ENCODE measurements at regions not wholly inside any gene's neighbourhood (a gene's known extent, or its start where the extent isn't known, plus 50 kb on each side); places are given as distances from the start of the nearest gene placed in this dataset.

DNA sequence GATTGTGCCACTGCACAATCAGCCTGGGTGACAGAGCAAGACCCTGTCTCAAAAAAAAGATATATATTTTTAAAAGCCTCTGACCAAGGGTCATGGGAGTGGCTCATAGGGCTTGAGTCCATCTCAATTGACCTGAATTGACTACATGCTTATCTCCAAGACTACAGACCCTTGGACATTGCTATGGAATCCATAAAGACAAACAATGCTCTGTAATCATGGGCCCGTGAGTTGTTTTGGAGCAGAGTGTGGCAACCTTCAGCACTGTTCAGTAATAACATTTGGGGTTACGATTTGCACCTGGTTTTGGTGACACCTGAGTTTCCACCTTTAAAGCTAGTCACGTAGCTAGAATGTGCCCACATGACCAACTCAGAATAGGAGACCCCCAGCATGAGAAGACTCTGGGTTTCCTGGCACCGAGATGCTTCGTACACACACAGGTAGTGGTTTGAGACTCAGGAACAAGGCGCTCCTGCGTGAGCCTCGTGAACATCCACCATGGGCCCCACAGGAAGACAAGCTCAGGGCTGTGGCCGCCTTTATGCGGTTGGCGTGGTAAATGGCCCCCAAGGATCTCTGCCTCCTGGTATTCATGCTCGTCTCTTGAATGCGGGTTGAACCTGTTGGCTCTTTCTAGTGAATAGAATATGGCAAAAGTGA, 66.6 kb upstream of the RPH3AL start:
- no peak for DNase-seq (ENCODE audit: low read depth, low spot score)
- ChIA-PET CTCF (interaction anchor here (1.6 kb wide), 1 partner anchor 281 kb away, joined by 6 read pairs; no protein-coding TSS in a partner anchor), POLR2A (no interaction called here)
- TF ChIP-seq CTCF (IDR thresholded peaks at IDR 0.05; ENCODE audit: low read depth, low read length), result no peak
- Histone ChIP-seq H3K9me3 (ENCODE audit: control insufficient read depth, insufficient read depth, low read length) (no peaks in the 10 kb centered on the region; the same call in 1 of the 2 replicates), H3K27ac (ENCODE audit: low read depth, low read length) (no peak overlapping the region), H3K27me3 (ENCODE audit: control insufficient read depth, insufficient read depth, low read length) (no peaks in the 10 kb centered on the region), H3K4me3 (ENCODE audit: low read depth, low read length) (no peak overlapping the region)

- ChIA-PET POLR2A (no interaction called here), CTCF (interaction anchor here (1.6 kb wide), 1 partner anchor 281 kb away, joined by 6 read pairs; no protein-coding TSS in a partner anchor)
- H3K9me3 ChIP-seq (ENCODE audit: control insufficient read depth, insufficient read depth, low read length), result no peaks in the 10 kb centered on the region; the same call in 1 of the 2 replicates
- no peak for DNase-seq (ENCODE audit: low read depth, low spot score)
- no peak for TF ChIP-seq CTCF (IDR thresholded peaks at IDR 0.05; ENCODE audit: low read depth, low read length)
- no peak overlapping the region for H3K4me3 ChIP-seq (ENCODE audit: low read depth, low read length)
- no peaks in the 10 kb centered on the region for H3K27me3 ChIP-seq (ENCODE audit: control insufficient read depth, insufficient read depth, low read length)
- H3K27ac ChIP-seq (ENCODE audit: low read depth, low read length), result no peak overlapping the region
Observed at GRCh38 chr17:418421-418751, 65.8 kb upstream of the RPH3AL start.

GRCh38 chr17:417691-418420, 65.2 kb upstream of the RPH3AL start:
- Histone ChIP-seq H3K27me3 (ENCODE audit: control insufficient read depth, insufficient read depth, low read length) (no peaks in the 10 kb centered on the region), H3K27ac (ENCODE audit: low read depth, low read length) (no peak overlapping the region), H3K9me3 (ENCODE audit: control insufficient read depth, insufficient read depth, low read length) (no peaks in the 10 kb centered on the region; the same call in 1 of the 2 replicates), H3K4me3 (ENCODE audit: low read depth, low read length) (no peak overlapping the region)
- ChIA-PET POLR2A (no interaction called here), CTCF (interaction anchor here (2.1 kb wide), 1 partner anchor 282 kb away, joined by 7 read pairs; no protein-coding TSS in a partner anchor)
- DNase-seq (ENCODE audit: low read depth, low spot score), result no peak
- no peak for TF ChIP-seq CTCF (IDR thresholded peaks at IDR 0.05; ENCODE audit: low read depth, low read length)

GRCh38 chr17:416293-417206, 63.9 kb upstream of the RPH3AL start:
- H3K4me3 ChIP-seq (ENCODE audit: low read depth, low read length), result no peak overlapping the region
- H3K27me3 ChIP-seq (ENCODE audit: control insufficient read depth, insufficient read depth, low read length), result no peaks in the 10 kb centered on the region
- TF ChIP-seq CTCF (IDR thresholded peaks at IDR 0.05; ENCODE audit: low read depth, low read length), result no peak
- no peak for DNase-seq (ENCODE audit: low read depth, low spot score)
- no peaks in the 10 kb centered on the region for H3K9me3 ChIP-seq (ENCODE audit: control insufficient read depth, insufficient read depth, low read length)
- CTCF ChIA-PET, result interaction anchor here (2.1 kb wide), 1 partner anchor 283 kb away, joined by 7 read pairs; no protein-coding TSS in a partner anchor
- no peak overlapping the region for H3K27ac ChIP-seq (ENCODE audit: low read depth, low read length)
- POLR2A ChIA-PET, result no interaction called here

All from AG04450 (cell line).